ENCODE measurements at regions not wholly inside any gene's neighbourhood (a gene's known extent, or its start where the extent isn't known, plus 50 kb on each side); places are given as distances from the start of the nearest gene placed in this dataset.

GRCh38 chr14:34297786-34298520 is 164.1 kb downstream of the SPTSSA start:
- no peaks in the 10 kb centered on the region for H3K9me3 Mint-ChIP-seq (ENCODE audit: low read depth, unreplicated experiment)
- peak; percentile 5 for DNase-seq
- H3K27me3 Mint-ChIP-seq (ENCODE audit: unreplicated experiment), result no peaks in the 10 kb centered on the region
- CTCF ChIA-PET, result interaction anchor here (0.9 kb wide), 1 partner anchor 238 kb away, joined by 3 read pairs; no protein-coding TSS in a partner anchor
- TF ChIP-seq CTCF (IDR thresholded peaks at IDR 0.05; ENCODE audit: unreplicated experiment), result no peak
- H3K4me3 Mint-ChIP-seq (ENCODE audit: low read depth, unreplicated experiment), result no peak overlapping the region
- intact Hi-C loops (cut with micrococcal nuclease; ENCODE audit: unreplicated experiment), result no loop called here
- no peaks in the 10 kb centered on the region for H3K36me3 Mint-ChIP-seq (ENCODE audit: insufficient read depth, unreplicated experiment)
- H3K4me1 Mint-ChIP-seq (ENCODE audit: low read depth, unreplicated experiment), result peaks cover 10% of the 10 kb centered on the region
- no TSS peak for BruUV-seq (replicated peaks)
- H3K27ac Mint-ChIP-seq (ENCODE audit: unreplicated experiment), result no peak overlapping the region

GRCh38 chr14:34283590-34283989 is 178.4 kb downstream of the SPTSSA start:
- CTCF ChIA-PET, result interaction anchor here (0.6 kb wide), 1 partner anchor 369 kb away, joined by 4 read pairs; no protein-coding TSS in a partner anchor
- Mint-ChIP-seq H3K36me3 (ENCODE audit: insufficient read depth, unreplicated experiment) (no peaks in the 10 kb centered on the region), H3K27ac (ENCODE audit: unreplicated experiment) (no peak overlapping the region), H3K27me3 (ENCODE audit: unreplicated experiment) (no peaks in the 10 kb centered on the region), H3K9me3 (ENCODE audit: low read depth, unreplicated experiment) (peaks cover 3% of the 10 kb centered on the region), H3K4me3 (ENCODE audit: low read depth, unreplicated experiment) (no peak overlapping the region), H3K4me1 (ENCODE audit: low read depth, unreplicated experiment) (no peaks in the 10 kb centered on the region)
- intact Hi-C loops (cut with micrococcal nuclease; ENCODE audit: unreplicated experiment), result no loop called here
- BruUV-seq (replicated peaks), result no TSS peak
- TF ChIP-seq CTCF (IDR thresholded peaks at IDR 0.05; ENCODE audit: unreplicated experiment), result no peak
- DNase-seq, result no peak

GRCh38 chr14:34277191-34277590 is 184.8 kb downstream of the SPTSSA start:
- no TSS peak for BruUV-seq (replicated peaks)
- Mint-ChIP-seq H3K27me3 (ENCODE audit: unreplicated experiment) (no peaks in the 10 kb centered on the region), H3K36me3 (ENCODE audit: insufficient read depth, unreplicated experiment) (no peaks in the 10 kb centered on the region), H3K27ac (ENCODE audit: unreplicated experiment) (no peak overlapping the region), H3K4me1 (ENCODE audit: low read depth, unreplicated experiment) (peaks cover 13% of the 10 kb centered on the region), H3K4me3 (ENCODE audit: low read depth, unreplicated experiment) (no peak overlapping the region), H3K9me3 (ENCODE audit: low read depth, unreplicated experiment) (peaks cover 3% of the 10 kb centered on the region)
- CTCF ChIA-PET, result interaction anchor here (1.8 kb wide), 1 partner anchor 24 kb away, joined by 3 read pairs; no protein-coding TSS in a partner anchor
- intact Hi-C loops (cut with micrococcal nuclease; ENCODE audit: unreplicated experiment), result no loop called here
- TF ChIP-seq CTCF (IDR thresholded peaks at IDR 0.05; ENCODE audit: unreplicated experiment), result no peak
- DNase-seq, result no peak

GRCh38 chr14:34275530-34275929 is 186.5 kb downstream of the SPTSSA start:
- Mint-ChIP-seq H3K36me3 (ENCODE audit: insufficient read depth, unreplicated experiment) (no peaks in the 10 kb centered on the region), H3K4me1 (ENCODE audit: low read depth, unreplicated experiment) (peaks cover 13% of the 10 kb centered on the region), H3K27me3 (ENCODE audit: unreplicated experiment) (no peaks in the 10 kb centered on the region), H3K9me3 (ENCODE audit: low read depth, unreplicated experiment) (no peaks in the 10 kb centered on the region), H3K4me3 (ENCODE audit: low read depth, unreplicated experiment) (no peak overlapping the region), H3K27ac (ENCODE audit: unreplicated experiment) (no peak overlapping the region)
- CTCF ChIA-PET, result no interaction called here
- DNase-seq, result no peak
- TF ChIP-seq CTCF (IDR thresholded peaks at IDR 0.05; ENCODE audit: unreplicated experiment), result no peak
- BruUV-seq (replicated peaks), result no TSS peak
- intact Hi-C loops (cut with micrococcal nuclease; ENCODE audit: unreplicated experiment), result no loop called here

Data from Calu3 (cell line).